PC-9 (cell line): ENCODE measurements at regions not wholly inside any gene's neighbourhood (a gene's known extent, or its start where the extent isn't known, plus 50 kb on each side); places are given as distances from the start of the nearest gene placed in this dataset.

Source experiments
- CTCF ChIP-seq: fragments of 200-600 bp; sonication (generic); conservative IDR thresholded peaks from 2 replicates; pipeline ENCODE4 v1.6.1; 2017; ENCODE audit warnings: mixed run types, antibody characterized with exemption, mild to moderate bottlenecking, moderate library complexity
- EZH2 ChIP-seq: fragments of 200-600 bp; sonication (generic); IDR thresholded peaks from 2 replicates; pipeline ENCODE4 v1.8.0; 2017; ENCODE audit warnings: antibody characterized with exemption, low read depth

- no peak for TF ChIP-seq CTCF
- no peak for TF ChIP-seq EZH2
Measured at GRCh38 chr3:159166899-159167586, 365.2 kb downstream of the MFSD1 start.
